C1 segment of cervical spinal cord (tissue), 14 donors: ENCODE measurements at regions not wholly inside any gene's neighbourhood (a gene's known extent, or its start where the extent isn't known, plus 50 kb on each side); places are given as distances from the start of the nearest gene placed in this dataset.

Experiments used
- DNase-seq, 14 donors: peaks; one replicate each; lab custom pipeline; 2025; lab: John Stamatoyannopoulos, UW

GRCh38 chr10:55272886-55273285 is 471.9 kb upstream of the PCDH15 start:
- DNase-seq = no peak

GRCh38 chr10:55266797-55267196 is 465.8 kb upstream of the PCDH15 start:
- DNase-seq = no peak

- no peak for DNase-seq
Observed at GRCh38 chr10:55263327-55263726, 462.3 kb upstream of the PCDH15 start.

- DNase-seq = no peak
Observed at GRCh38 chr10:55242544-55242943, 441.5 kb upstream of the PCDH15 start.

- no peak for DNase-seq
Observed at GRCh38 chr10:55237462-55237861, 436.4 kb upstream of the PCDH15 start.

GRCh38 chr10:55233505-55233904 is 432.5 kb upstream of the PCDH15 start:
- DNase-seq = no peak

- DNase-seq = no peak
Observed at GRCh38 chr10:55233090-55233489, 432.1 kb upstream of the PCDH15 start.

GRCh38 chr10:55232553-55232952 is 431.5 kb upstream of the PCDH15 start:
- DNase-seq = no peak

GRCh38 chr10:55227967-55228366 is 426.9 kb upstream of the PCDH15 start:
- no peak for DNase-seq

- DNase-seq = no peak
Observed at GRCh38 chr10:55224007-55224781, 423.2 kb upstream of the PCDH15 start.

GRCh38 chr10:55223352-55223751 is 422.3 kb upstream of the PCDH15 start:
- DNase-seq = no peak

- no peak for DNase-seq
Observed at GRCh38 chr10:55220975-55221374, 419.9 kb upstream of the PCDH15 start.

GRCh38 chr10:55215699-55216098 is 414.7 kb upstream of the PCDH15 start:
- no peak for DNase-seq

- no peak for DNase-seq
Observed at GRCh38 chr10:55214608-55215007, 413.6 kb upstream of the PCDH15 start.

GRCh38 chr10:55212051-55212450 is 411.0 kb upstream of the PCDH15 start:
- no peak for DNase-seq

- DNase-seq = no peak
Observed at GRCh38 chr10:55203874-55204273, 402.8 kb upstream of the PCDH15 start.

- DNase-seq = no peak
Observed at GRCh38 chr10:55203319-55203718, 402.3 kb upstream of the PCDH15 start.

- no peak for DNase-seq
Observed at GRCh38 chr10:55200020-55200419, 399.0 kb upstream of the PCDH15 start.

GRCh38 chr10:55191236-55191860 is 390.3 kb upstream of the PCDH15 start:
- DNase-seq = no peak

GRCh38 chr10:55183993-55184392 is 383.0 kb upstream of the PCDH15 start:
- DNase-seq = no peak

- no peak for DNase-seq
Observed at GRCh38 chr10:55180357-55180756, 379.3 kb upstream of the PCDH15 start.

GRCh38 chr10:55174419-55174818 is 373.4 kb upstream of the PCDH15 start:
- no peak for DNase-seq

GRCh38 chr10:55169493-55169892 is 368.5 kb upstream of the PCDH15 start:
- DNase-seq = no peak
